CD4-positive, alpha-beta T cell treated with Interleukin-21 for 1 hour (primary cell): ENCODE measurements at regions not wholly inside any gene's neighbourhood (a gene's known extent, or its start where the extent isn't known, plus 50 kb on each side); places are given as distances from the start of the nearest gene placed in this dataset.

ENCODE experiments used
- DNase-seq: peaks from one replicate; pipeline ENCODE4 v3.0.0-alpha.2; 2020

GRCh38 chr6:145370559-145370958, 364.8 kb downstream of the EPM2A start:
- no peak for DNase-seq

GRCh38 chr6:145372671-145373151, 362.6 kb downstream of the EPM2A start:
- DNase-seq = peak; percentile 67

GRCh38 chr6:145373826-145374225, 361.5 kb downstream of the EPM2A start:
- DNase-seq = no peak

- DNase-seq = no peak
Observed at GRCh38 chr6:145374570-145374969, 360.8 kb downstream of the EPM2A start.

GRCh38 chr6:145375502-145375901, 359.8 kb downstream of the EPM2A start:
- no peak for DNase-seq

GRCh38 chr6:145380186-145380585, 355.1 kb downstream of the EPM2A start:
- DNase-seq = no peak

- DNase-seq = no peak
Observed at GRCh38 chr6:145381941-145382340, 353.4 kb downstream of the EPM2A start.

GRCh38 chr6:145383428-145383827, 351.9 kb downstream of the EPM2A start:
- no peak for DNase-seq

GRCh38 chr6:145384503-145384902, 350.8 kb downstream of the EPM2A start:
- DNase-seq = no peak

GRCh38 chr6:145396499-145396898, 338.8 kb downstream of the EPM2A start:
- DNase-seq = no peak

GRCh38 chr6:145400508-145400907, 334.8 kb downstream of the EPM2A start:
- DNase-seq = no peak

GRCh38 chr6:145405006-145405551, 330.2 kb downstream of the EPM2A start:
- no peak for DNase-seq

- DNase-seq = no peak
Observed at GRCh38 chr6:145406783-145407182, 328.5 kb downstream of the EPM2A start.

GRCh38 chr6:145415616-145416015, 319.7 kb downstream of the EPM2A start:
- DNase-seq = no peak

GRCh38 chr6:145420599-145420998, 314.7 kb downstream of the EPM2A start:
- DNase-seq = no peak

GRCh38 chr6:145423936-145424335, 311.4 kb downstream of the EPM2A start:
- no peak for DNase-seq

- DNase-seq = no peak
Observed at GRCh38 chr6:145427232-145427631, 308.1 kb downstream of the EPM2A start.

GRCh38 chr6:145428706-145429105, 306.6 kb downstream of the EPM2A start:
- DNase-seq = no peak

- DNase-seq = no peak
Observed at GRCh38 chr6:145442110-145442509, 293.2 kb downstream of the EPM2A start.

GRCh38 chr6:145445674-145446073, 289.6 kb downstream of the EPM2A start:
- DNase-seq = no peak

GRCh38 chr6:145451029-145451428, 284.3 kb downstream of the EPM2A start:
- no peak for DNase-seq

- no peak for DNase-seq
Observed at GRCh38 chr6:145453376-145453775, 281.9 kb downstream of the EPM2A start.

GRCh38 chr6:145454006-145454405, 281.3 kb downstream of the EPM2A start:
- no peak for DNase-seq

GRCh38 chr6:145457556-145457955, 277.8 kb downstream of the EPM2A start:
- DNase-seq = no peak

GRCh38 chr6:145468534-145468933, 266.8 kb downstream of the EPM2A start:
- DNase-seq = no peak

- no peak for DNase-seq
Observed at GRCh38 chr6:145469021-145469420, 266.3 kb downstream of the EPM2A start.
